HG03097 (cell line): ENCODE measurements at regions not wholly inside any gene's neighbourhood (a gene's known extent, or its start where the extent isn't known, plus 50 kb on each side); places are given as distances from the start of the nearest gene placed in this dataset.

Experiments used
- ATAC-seq: cut with Tn5 transposase; IDR thresholded peaks from one replicate; pipeline ENCODE4 v1.9.1; 2021; ENCODE audit not compliant: unreplicated experiment, low FRiP score

GRCh38 chr5:121288781-121289180 lies 562.9 kb upstream of the FTMT start:
- no peak for ATAC-seq

GRCh38 chr5:121292664-121293063 lies 559.0 kb upstream of the FTMT start:
- no peak for ATAC-seq

GRCh38 chr5:121296356-121296755 lies 555.3 kb upstream of the FTMT start:
- ATAC-seq: no peak

DNA sequence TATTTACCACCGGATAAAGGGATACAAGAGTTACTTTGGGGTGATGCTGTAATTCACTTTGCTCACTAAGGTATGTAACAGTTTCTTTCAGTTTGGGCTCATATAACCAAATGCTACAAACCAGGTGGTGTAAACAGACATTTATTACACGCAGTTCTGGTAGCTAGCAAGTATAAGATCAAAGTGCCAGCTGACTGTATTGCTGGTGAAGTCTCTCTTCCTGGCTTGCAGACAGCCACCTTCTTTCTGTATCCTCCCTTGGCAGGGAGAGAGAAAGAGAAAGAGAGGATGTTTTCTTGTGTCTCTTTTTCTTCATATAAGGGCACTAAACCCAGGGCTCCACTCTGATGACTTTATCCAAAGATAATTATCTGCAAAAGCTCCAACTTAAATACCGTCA lies 552.5 kb upstream of the FTMT start:
- ATAC-seq: no peak

DNA sequence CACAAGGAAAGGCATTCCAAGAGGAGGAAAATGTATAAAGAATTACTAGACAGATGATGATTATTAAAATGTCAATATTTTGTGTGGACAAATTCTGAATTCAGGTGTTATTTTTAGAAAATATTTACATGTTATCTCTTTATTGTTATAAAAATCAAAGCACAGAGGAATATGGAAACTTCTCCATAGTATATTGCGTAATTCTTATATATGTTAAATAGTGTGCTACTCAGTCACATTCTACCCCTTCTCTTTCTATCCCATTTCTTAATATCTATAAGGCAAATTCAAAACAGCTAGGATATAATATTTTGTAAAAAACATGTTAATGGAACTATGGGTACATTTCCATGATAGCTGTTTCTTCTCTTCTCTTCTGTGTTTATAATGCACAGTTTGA lies 546.8 kb upstream of the FTMT start:
- ATAC-seq: no peak

GRCh38 chr5:121313886-121314285 lies 537.8 kb upstream of the FTMT start:
- ATAC-seq: no peak

GRCh38 chr5:121315786-121316185 lies 535.9 kb upstream of the FTMT start:
- no peak for ATAC-seq

GRCh38 chr5:121319292-121319691 lies 532.4 kb upstream of the FTMT start:
- no peak for ATAC-seq

DNA sequence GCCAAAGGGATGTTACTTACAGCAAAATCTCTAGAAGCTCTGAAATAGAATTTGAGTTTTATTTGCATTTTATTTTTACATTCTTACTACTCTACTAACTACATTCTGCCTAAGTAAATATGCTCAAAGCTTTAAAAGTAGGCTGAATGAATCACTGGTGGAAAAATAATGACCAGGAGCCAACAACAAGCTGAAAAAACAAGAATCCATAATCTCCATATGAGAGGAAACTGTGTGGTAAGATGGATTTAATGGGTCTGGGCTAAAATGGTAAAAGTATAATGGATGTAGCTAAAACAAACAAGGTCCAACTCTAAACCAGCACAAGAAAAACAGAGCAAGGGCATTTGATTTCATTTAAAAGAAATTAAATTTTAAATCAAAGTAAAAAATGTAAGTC lies 525.8 kb upstream of the FTMT start:
- ATAC-seq: no peak

- no peak for ATAC-seq
These were observed 501.3 kb upstream of the FTMT start for GRCh38 chr5:121350181-121350930.

DNA sequence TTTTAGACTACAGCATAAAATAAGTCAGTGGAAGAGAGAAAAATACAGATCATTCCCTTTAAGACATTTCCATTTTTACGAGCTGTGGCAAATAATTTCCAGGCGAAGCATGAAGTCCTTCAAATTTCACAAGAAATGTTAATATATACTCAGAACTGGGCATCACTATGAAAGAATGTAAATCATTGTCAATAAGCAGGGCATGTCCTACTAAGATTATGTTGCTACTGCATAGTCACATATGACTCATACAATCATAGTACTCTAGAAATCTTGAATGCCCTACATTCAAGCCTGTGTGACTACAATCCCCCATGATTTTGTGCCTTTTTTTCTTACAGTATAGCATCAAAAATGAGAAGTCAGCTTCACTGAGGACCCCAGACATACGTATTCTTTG lies 485.2 kb upstream of the FTMT start:
- no peak for ATAC-seq

DNA sequence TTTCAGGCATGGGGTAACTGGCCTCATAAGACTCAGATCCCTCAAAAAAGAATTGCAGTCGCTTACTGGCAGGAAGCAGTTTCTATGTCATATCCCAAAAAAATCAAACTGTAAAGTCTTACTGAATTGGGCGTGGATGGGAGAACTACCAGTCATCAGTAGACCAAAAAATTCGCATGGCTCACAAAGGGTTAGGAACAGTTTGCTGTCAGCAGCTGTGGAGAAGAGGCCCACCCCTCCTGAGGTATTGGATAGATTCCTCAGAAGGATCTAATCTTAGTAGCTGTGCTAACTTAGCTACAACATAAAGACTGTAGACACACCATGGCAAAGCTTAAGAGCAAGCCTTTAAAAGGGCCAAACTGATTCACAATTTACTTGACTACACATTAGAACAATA lies 478.3 kb upstream of the FTMT start:
- no peak for ATAC-seq

- no peak for ATAC-seq
These were observed 474.2 kb upstream of the FTMT start for GRCh38 chr5:121377461-121377860.

DNA sequence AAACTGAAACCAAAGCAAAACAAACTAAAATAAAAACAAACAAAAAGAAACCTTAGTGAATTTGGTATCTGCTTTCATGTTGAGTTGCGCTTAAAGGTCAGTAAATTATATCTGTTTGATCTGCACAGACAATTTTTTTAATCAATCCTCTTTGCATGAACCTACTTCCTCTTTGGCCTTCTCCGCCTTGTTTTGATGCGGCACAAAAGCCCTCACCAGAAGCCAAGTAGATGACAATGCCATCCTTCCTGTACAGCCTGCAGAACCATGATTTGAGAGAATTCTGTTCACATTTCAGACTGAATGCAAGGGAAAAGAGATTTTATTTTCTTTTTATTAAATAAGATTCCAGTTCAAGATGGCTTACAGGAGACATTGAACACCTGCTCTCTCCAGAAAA lies 473.6 kb upstream of the FTMT start:
- ATAC-seq: no peak

GRCh38 chr5:121378559-121379359 lies 472.9 kb upstream of the FTMT start:
- no peak for ATAC-seq

- ATAC-seq: no peak
These were observed 471.6 kb upstream of the FTMT start for GRCh38 chr5:121380066-121380465.

- no peak for ATAC-seq
These were observed 467.3 kb upstream of the FTMT start for GRCh38 chr5:121384359-121384758.

GRCh38 chr5:121386334-121386733 lies 465.3 kb upstream of the FTMT start:
- no peak for ATAC-seq

- no peak for ATAC-seq
These were observed 455.0 kb upstream of the FTMT start for GRCh38 chr5:121396716-121397115.

DNA sequence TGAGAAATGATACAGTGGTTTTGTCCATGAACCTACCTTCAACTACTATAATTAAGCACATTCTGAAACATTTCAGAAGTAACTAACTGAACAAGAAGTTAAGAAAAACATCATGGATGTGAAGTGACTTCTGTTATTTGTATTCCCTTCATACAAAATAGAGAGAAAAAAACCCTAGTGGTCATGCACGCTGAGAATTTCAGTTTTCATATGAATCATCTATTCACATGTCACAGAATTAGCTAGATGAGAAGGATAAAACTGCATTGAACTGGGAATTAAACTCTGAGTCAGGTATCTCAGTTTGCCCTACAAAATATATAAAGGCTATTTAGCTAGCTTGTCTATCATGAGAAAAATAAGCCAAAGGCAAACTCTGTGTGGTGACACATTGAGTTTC lies 451.8 kb upstream of the FTMT start:
- ATAC-seq: peak; percentile 54

DNA sequence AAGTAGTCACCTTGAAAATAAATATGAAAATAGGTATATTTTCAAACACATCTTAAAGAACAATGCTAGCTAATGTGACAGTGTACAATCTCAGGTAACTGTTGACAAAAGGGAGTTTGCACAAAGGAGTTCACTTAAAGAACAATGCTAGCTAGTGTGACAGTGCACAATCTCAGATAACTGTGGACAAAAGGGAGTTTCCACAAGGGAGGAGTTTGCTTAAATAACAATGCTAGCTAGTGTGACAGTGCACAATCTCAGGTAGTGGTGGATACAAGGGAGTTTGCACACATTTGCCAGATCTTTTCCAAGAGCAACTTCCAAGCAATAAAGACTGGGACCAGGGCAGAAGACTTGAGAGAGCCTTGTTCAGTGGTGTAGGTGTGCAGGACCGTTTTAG lies 442.9 kb upstream of the FTMT start:
- ATAC-seq: no peak

- ATAC-seq: no peak
These were observed 436.4 kb upstream of the FTMT start for GRCh38 chr5:121415270-121415669.
